MG63 (cell line): ENCODE measurements at regions not wholly inside any gene's neighbourhood (a gene's known extent, or its start where the extent isn't known, plus 50 kb on each side); places are given as distances from the start of the nearest gene placed in this dataset.
"Not testable (repeated sequence)": the region's sequence is repeated elsewhere in the genome, so short reads cannot be mapped to it uniquely, and the experiment has no call there.

Experiments
- DNase-seq: peaks from one replicate; pipeline ENCODE4 v3.0.0-alpha.2; 2020
- H3K27me3 ChIP-seq: fragments of 250-450 bp; sonication (Bioruptor Pico); 2 replicates; pipeline ENCODE4 v1.5.1; 2020; ENCODE audit warnings: mild to moderate bottlenecking, moderate library complexity
- H3K36me3 ChIP-seq: fragments of 250-450 bp; sonication (Bioruptor Pico); 2 replicates; pipeline ENCODE4 v1.5.1; 2020; ENCODE audit warnings: mild to moderate bottlenecking, moderate library complexity
- H3K4me3 ChIP-seq: fragments of 250-450 bp; sonication (Bioruptor Pico); 2 replicates; pipeline ENCODE4 v1.5.1; 2020; ENCODE audit warnings: mild to moderate bottlenecking, moderate library complexity
- H3K9me3 ChIP-seq: fragments of 250-450 bp; sonication (Bioruptor Pico); 2 replicates; pipeline ENCODE4 v1.5.1; 2020; ENCODE audit warnings: mild to moderate bottlenecking, moderate library complexity

- H3K36me3 ChIP-seq, result no peaks in the 10 kb centered on the region
- H3K27me3 ChIP-seq, result no peaks in the 10 kb centered on the region
- no peak overlapping the region for H3K4me3 ChIP-seq
- H3K9me3 ChIP-seq, result no peaks in the 10 kb centered on the region
- no peak for DNase-seq
Observed at GRCh38 chr4:81746071-81746470, 274.4 kb upstream of the RASGEF1B start.

GRCh38 chr4:81745050-81745449, 273.3 kb upstream of the RASGEF1B start:
- Histone ChIP-seq H3K36me3 (no peaks in the 10 kb centered on the region), H3K4me3 (no peak overlapping the region), H3K9me3 (no peaks in the 10 kb centered on the region), H3K27me3 (no peaks in the 10 kb centered on the region)
- DNase-seq, result no peak

- H3K36me3 ChIP-seq, result no peaks in the 10 kb centered on the region
- no peaks in the 10 kb centered on the region for H3K27me3 ChIP-seq
- no peak overlapping the region for H3K4me3 ChIP-seq
- no peak for DNase-seq
- H3K9me3 ChIP-seq, result no peaks in the 10 kb centered on the region
Observed at GRCh38 chr4:81743731-81744435, 272.2 kb upstream of the RASGEF1B start.

- no peaks in the 10 kb centered on the region for H3K27me3 ChIP-seq
- no peaks in the 10 kb centered on the region for H3K9me3 ChIP-seq
- no peaks in the 10 kb centered on the region for H3K36me3 ChIP-seq
Observed at GRCh38 chr4:81740487-81740886, 268.8 kb upstream of the RASGEF1B start.

GRCh38 chr4:81738891-81739290, 267.2 kb upstream of the RASGEF1B start:
- no peaks in the 10 kb centered on the region for H3K27me3 ChIP-seq
- no peak for DNase-seq
- no peaks in the 10 kb centered on the region for H3K36me3 ChIP-seq
- no peak overlapping the region for H3K4me3 ChIP-seq
- H3K9me3 ChIP-seq, result no peaks in the 10 kb centered on the region

More at GRCh38 chr4:81740487-81740886, 268.8 kb upstream of the RASGEF1B start:
- no peak for DNase-seq
- no peak overlapping the region for H3K4me3 ChIP-seq

- Histone ChIP-seq H3K36me3 (no peaks in the 10 kb centered on the region), H3K4me3 (no peak overlapping the region), H3K9me3 (no peaks in the 10 kb centered on the region), H3K27me3 (no peaks in the 10 kb centered on the region)
- no peak for DNase-seq
Observed at GRCh38 chr4:81737865-81738559, 266.3 kb upstream of the RASGEF1B start.

- no peaks in the 10 kb centered on the region for H3K36me3 ChIP-seq
- no peaks in the 10 kb centered on the region for H3K27me3 ChIP-seq
- no peak overlapping the region for H3K4me3 ChIP-seq
- DNase-seq, result no peak
- no peaks in the 10 kb centered on the region for H3K9me3 ChIP-seq
Observed at GRCh38 chr4:81736324-81736723, 264.6 kb upstream of the RASGEF1B start.

- Histone ChIP-seq H3K27me3 (no peaks in the 10 kb centered on the region), H3K9me3 (no peaks in the 10 kb centered on the region), H3K4me3 (no peak overlapping the region), H3K36me3 (no peaks in the 10 kb centered on the region)
- no peak for DNase-seq
Observed at GRCh38 chr4:81732980-81733379, 261.3 kb upstream of the RASGEF1B start.

- no peak overlapping the region for H3K4me3 ChIP-seq
- H3K36me3 ChIP-seq, result no peaks in the 10 kb centered on the region
- H3K9me3 ChIP-seq, result no peaks in the 10 kb centered on the region
- DNase-seq, result no peak
- H3K27me3 ChIP-seq, result no peaks in the 10 kb centered on the region
Observed at GRCh38 chr4:81724925-81725329, 253.2 kb upstream of the RASGEF1B start.

GRCh38 chr4:81723927-81724587, 252.3 kb upstream of the RASGEF1B start:
- no peak for DNase-seq
- Histone ChIP-seq H3K36me3 (no peaks in the 10 kb centered on the region), H3K4me3 (no peak overlapping the region), H3K27me3 (no peaks in the 10 kb centered on the region), H3K9me3 (no peaks in the 10 kb centered on the region)

- Histone ChIP-seq H3K4me3 (no peak overlapping the region), H3K27me3 (no peaks in the 10 kb centered on the region), H3K36me3 (no peaks in the 10 kb centered on the region), H3K9me3 (no peaks in the 10 kb centered on the region)
- no peak for DNase-seq
Observed at GRCh38 chr4:81723019-81723884, 251.5 kb upstream of the RASGEF1B start.

GRCh38 chr4:81722290-81722851, 250.7 kb upstream of the RASGEF1B start:
- no peaks in the 10 kb centered on the region for H3K27me3 ChIP-seq
- no peaks in the 10 kb centered on the region for H3K36me3 ChIP-seq
- no peaks in the 10 kb centered on the region for H3K9me3 ChIP-seq
- DNase-seq, result no peak
- H3K4me3 ChIP-seq, result no peak overlapping the region

GRCh38 chr4:81715757-81716156, 244.1 kb upstream of the RASGEF1B start:
- H3K36me3 ChIP-seq, result no peaks in the 10 kb centered on the region
- H3K4me3 ChIP-seq, result no peak overlapping the region
- H3K27me3 ChIP-seq, result no peaks in the 10 kb centered on the region
- DNase-seq, result no peak
- H3K9me3 ChIP-seq, result no peaks in the 10 kb centered on the region

- H3K27me3 ChIP-seq, DNase-seq, H3K9me3 ChIP-seq, H3K36me3 ChIP-seq, H3K4me3 ChIP-seq: not testable (repeated sequence)
Observed at GRCh38 chr4:81715357-81715756, 243.7 kb upstream of the RASGEF1B start.

GRCh38 chr4:81714291-81714690, 242.6 kb upstream of the RASGEF1B start:
- no peaks in the 10 kb centered on the region for H3K36me3 ChIP-seq
- H3K4me3 ChIP-seq, result no peak overlapping the region
- no peaks in the 10 kb centered on the region for H3K9me3 ChIP-seq
- no peaks in the 10 kb centered on the region for H3K27me3 ChIP-seq
- no peak for DNase-seq

- Histone ChIP-seq H3K9me3 (no peaks in the 10 kb centered on the region), H3K36me3 (no peaks in the 10 kb centered on the region), H3K4me3 (no peak overlapping the region), H3K27me3 (no peaks in the 10 kb centered on the region)
- no peak for DNase-seq
Observed at GRCh38 chr4:81712714-81713113, 241.0 kb upstream of the RASGEF1B start.

- no peak for DNase-seq
Observed at GRCh38 chr4:81704461-81704860, 232.8 kb upstream of the RASGEF1B start.

More at GRCh38 chr4:81704461-81704860, 232.8 kb upstream of the RASGEF1B start:
- Histone ChIP-seq H3K36me3 (no peaks in the 10 kb centered on the region), H3K9me3 (no peaks in the 10 kb centered on the region), H3K27me3 (no peaks in the 10 kb centered on the region), H3K4me3 (no peak overlapping the region)
